ENCODE measurements at regions not wholly inside any gene's neighbourhood (a gene's known extent, or its start where the extent isn't known, plus 50 kb on each side); places are given as distances from the start of the nearest gene placed in this dataset.

GRCh38 chr7:131203291-131203976, 124.2 kb upstream of the MKLN1 start:
- ChIA-PET CTCF (no interaction called here), POLR2A (ENCODE audit: low non-redundant PET) (no interaction called here)
- Histone ChIP-seq H3K4me3 (ENCODE audit: low read depth, low read length, poor library complexity, severe bottlenecking) (no peak overlapping the region), H3K36me3 (ENCODE audit: insufficient read depth, low read length, poor library complexity, severe bottlenecking) (no peaks in the 10 kb centered on the region), H3K4me1 (ENCODE audit: insufficient read depth, low read length, poor library complexity, severe bottlenecking) (no peaks in the 10 kb centered on the region), H3K27ac (ENCODE audit: low read depth, low read length, poor library complexity, severe bottlenecking) (no peak overlapping the region), H3K27me3 (replicated peaks; ENCODE audit: insufficient read depth, low read depth, low read length, poor library complexity) (no peaks in the 10 kb centered on the region), H3K9me3 (ENCODE audit: low read depth, low read length, poor library complexity, severe bottlenecking) (no peaks in the 10 kb centered on the region)
- TF ChIP-seq, protein P1, sequence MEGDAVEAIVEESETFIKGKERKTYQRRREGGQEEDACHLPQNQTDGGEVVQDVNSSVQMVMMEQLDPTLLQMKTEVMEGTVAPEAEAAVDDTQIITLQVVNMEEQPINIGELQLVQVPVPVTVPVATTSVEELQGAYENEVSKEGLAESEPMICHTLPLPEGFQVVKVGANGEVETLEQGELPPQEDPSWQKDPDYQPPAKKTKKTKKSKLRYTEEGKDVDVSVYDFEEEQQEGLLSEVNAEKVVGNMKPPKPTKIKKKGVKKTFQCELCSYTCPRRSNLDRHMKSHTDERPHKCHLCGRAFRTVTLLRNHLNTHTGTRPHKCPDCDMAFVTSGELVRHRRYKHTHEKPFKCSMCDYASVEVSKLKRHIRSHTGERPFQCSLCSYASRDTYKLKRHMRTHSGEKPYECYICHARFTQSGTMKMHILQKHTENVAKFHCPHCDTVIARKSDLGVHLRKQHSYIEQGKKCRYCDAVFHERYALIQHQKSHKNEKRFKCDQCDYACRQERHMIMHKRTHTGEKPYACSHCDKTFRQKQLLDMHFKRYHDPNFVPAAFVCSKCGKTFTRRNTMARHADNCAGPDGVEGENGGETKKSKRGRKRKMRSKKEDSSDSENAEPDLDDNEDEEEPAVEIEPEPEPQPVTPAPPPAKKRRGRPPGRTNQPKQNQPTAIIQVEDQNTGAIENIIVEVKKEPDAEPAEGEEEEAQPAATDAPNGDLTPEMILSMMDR (conservative IDR thresholded peaks at IDR 0.05; ENCODE audit: low read depth, low read length), result no peak
- TF ChIP-seq EZH2 (IDR thresholded peaks at IDR 0.05; ENCODE audit: borderline replicate concordance, low read depth, low read length, poor library complexity, severe bottlenecking), result no peak
- no peak for DNase-seq (ENCODE audit: low spot score)
- intact Hi-C loops (cut with micrococcal nuclease; ENCODE audit: unreplicated experiment), result no loop called here
- BruUV-seq (replicated peaks), result no TSS peak

DNA sequence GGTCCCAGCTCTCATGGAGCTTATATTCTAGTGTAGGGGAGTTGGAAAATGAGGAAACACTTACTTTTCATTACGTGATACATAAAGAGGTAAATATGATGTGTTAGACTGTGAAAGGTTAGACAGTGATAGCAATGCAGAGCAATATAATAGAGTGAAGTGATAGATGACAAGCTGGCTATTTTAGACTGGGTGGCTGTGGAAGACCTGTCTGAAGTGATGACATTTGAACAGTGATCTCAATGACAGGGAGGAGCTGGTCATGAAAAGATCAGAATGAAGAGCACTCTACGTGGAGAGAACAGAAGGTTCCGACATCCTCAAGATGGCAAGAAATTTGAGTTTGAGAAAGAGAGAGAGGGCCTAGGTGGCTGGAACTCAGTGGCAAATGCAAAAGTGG, 118.9 kb upstream of the MKLN1 start:
- POLR2A ChIA-PET (ENCODE audit: low non-redundant PET), result no interaction called here
- no peaks in the 10 kb centered on the region for H3K4me1 ChIP-seq (ENCODE audit: insufficient read depth, low read length, poor library complexity, severe bottlenecking)
- DNase-seq (ENCODE audit: low spot score), result no peak
- H3K27me3 ChIP-seq (replicated peaks; ENCODE audit: insufficient read depth, low read depth, low read length, poor library complexity), result no peaks in the 10 kb centered on the region
- no peaks in the 10 kb centered on the region for H3K9me3 ChIP-seq (ENCODE audit: low read depth, low read length, poor library complexity, severe bottlenecking)
- no peak overlapping the region for H3K4me3 ChIP-seq (ENCODE audit: low read depth, low read length, poor library complexity, severe bottlenecking)
- no TSS peak for BruUV-seq (replicated peaks)
- no peak for TF ChIP-seq EZH2 (IDR thresholded peaks at IDR 0.05; ENCODE audit: borderline replicate concordance, low read depth, low read length, poor library complexity, severe bottlenecking)
- TF ChIP-seq, protein P1 (conservative IDR thresholded peaks at IDR 0.05; ENCODE audit: low read depth, low read length), result no peak
- intact Hi-C loops (cut with micrococcal nuclease; ENCODE audit: unreplicated experiment), result no loop called here
- H3K36me3 ChIP-seq (ENCODE audit: insufficient read depth, low read length, poor library complexity, severe bottlenecking), result no peaks in the 10 kb centered on the region
- no peak overlapping the region for H3K27ac ChIP-seq (ENCODE audit: low read depth, low read length, poor library complexity, severe bottlenecking)
- CTCF ChIA-PET, result no interaction called here

- no TSS peak for BruUV-seq (replicated peaks)
- no peaks in the 10 kb centered on the region for H3K36me3 ChIP-seq (ENCODE audit: insufficient read depth, low read length, poor library complexity, severe bottlenecking)
- intact Hi-C loops (cut with micrococcal nuclease; ENCODE audit: unreplicated experiment), result no loop called here
- no peak for TF ChIP-seq EZH2 (IDR thresholded peaks at IDR 0.05; ENCODE audit: borderline replicate concordance, low read depth, low read length, poor library complexity, severe bottlenecking)
- TF ChIP-seq, protein P1 (conservative IDR thresholded peaks at IDR 0.05; ENCODE audit: low read depth, low read length), result no peak
- POLR2A ChIA-PET (ENCODE audit: low non-redundant PET), result no interaction called here
- no peak overlapping the region for H3K27ac ChIP-seq (ENCODE audit: low read depth, low read length, poor library complexity, severe bottlenecking)
- no peaks in the 10 kb centered on the region for H3K4me1 ChIP-seq (ENCODE audit: insufficient read depth, low read length, poor library complexity, severe bottlenecking)
- DNase-seq (ENCODE audit: low spot score), result no peak
- CTCF ChIA-PET, result no interaction called here
- no peak overlapping the region for H3K4me3 ChIP-seq (ENCODE audit: low read depth, low read length, poor library complexity, severe bottlenecking)
- H3K9me3 ChIP-seq (ENCODE audit: low read depth, low read length, poor library complexity, severe bottlenecking), result no peaks in the 10 kb centered on the region
- H3K27me3 ChIP-seq (replicated peaks; ENCODE audit: insufficient read depth, low read depth, low read length, poor library complexity), result no peaks in the 10 kb centered on the region
These were observed 117.1 kb upstream of the MKLN1 start for GRCh38 chr7:131210618-131211017.

Data from A673 (cell line).